Tibial artery (tissue), 4 donors: ENCODE measurements at regions not wholly inside any gene's neighbourhood (a gene's known extent, or its start where the extent isn't known, plus 50 kb on each side); places are given as distances from the start of the nearest gene placed in this dataset.

ENCODE experiments used
- DNase-seq, 2 donors: peaks; one replicate each; pipeline ENCODE4 v3.0.0-alpha.2; 2019
- H3K27ac ChIP-seq, 2 donors: fragments of 200-600 bp; sonication (generic) in 1 of 2; 1 replicate in 1 of 2; 2 replicates in 1 of 2; pipeline ENCODE4 v1.5.1; 2018 to 2019; ENCODE audit warnings: mild to moderate bottlenecking in 1 of 2
- H3K27me3 ChIP-seq, 2 donors: fragments of 200-600 bp; sonication (generic) in 1 of 2; one replicate each; pipeline versions ENCODE4 v1.5.1 to v1.6.0; 2016 to 2019
- H3K36me3 ChIP-seq, 3 donors: fragments of 200-600 bp; sonication (generic) in 2 of 3; one replicate each; pipeline ENCODE4 v1.5.1; 2016 to 2019; ENCODE audit warnings: mild to moderate bottlenecking in 2 of 3
- H3K4me1 ChIP-seq, 4 donors: fragments of 200-600 bp; sonication (generic) in 2 of 4; 1 replicate in 3 of 4; 2 replicates in 1 of 4; pipeline ENCODE4 v1.5.1; 2016 to 2019
- H3K4me3 ChIP-seq, 2 donors: fragments of 200-600 bp; sonication (generic) in 1 of 2; 1 replicate in 1 of 2; 2 replicates in 1 of 2; pipeline ENCODE4 v1.5.1; 2018 to 2019; ENCODE audit warnings: mild to moderate bottlenecking in 2 of 2
- H3K9me3 ChIP-seq, 3 donors: fragments of 200-600 bp; sonication (generic) in 1 of 3; one replicate each; pipeline ENCODE4 v1.5.1; 2016 to 2019
- CTCF ChIP-seq, 2 experiments: fragments of 200-600 bp in 1 of 2; fragments of 450-650 bp in 1 of 2; IDR thresholded peaks; one replicate each; pipeline ENCODE4 v1.5.1; 2017 to 2019; ENCODE audit warnings: antibody characterized with exemption in 2 of 2, mild to moderate bottlenecking in 1 of 2, moderate library complexity in 1 of 2
- intact Hi-C: fragments of 100-400 bp; cut with DNase I; formaldehyde crosslinking; loops from one replicate; pipeline ENCODE4 v1.15.0; 2023; ENCODE audit warnings: low total_unique reads

- Histone ChIP-seq H3K9me3 (no peaks in the 10 kb centered on the region), H3K4me3 (no peak overlapping the region), H3K27ac (no peak overlapping the region), H3K4me1 (no peaks in the 10 kb centered on the region), H3K36me3 (no peaks in the 10 kb centered on the region), H3K27me3 (no peaks in the 10 kb centered on the region)
- no peak for TF ChIP-seq CTCF (IDR thresholded peaks at IDR 0.05)
- DNase-seq: no peak
- intact Hi-C loops: no loop called here
These were observed 343.4 kb upstream of the IRX1 start for GRCh38 chr5:3252235-3252634.

GRCh38 chr5:3251784-3252183, 343.8 kb upstream of the IRX1 start:
- DNase-seq: no peak
- Histone ChIP-seq H3K36me3 (no peaks in the 10 kb centered on the region), H3K4me1 (no peaks in the 10 kb centered on the region), H3K4me3 (no peak overlapping the region), H3K27ac (no peak overlapping the region), H3K9me3 (no peaks in the 10 kb centered on the region), H3K27me3 (no peaks in the 10 kb centered on the region)
- intact Hi-C loops: no loop called here
- no peak for TF ChIP-seq CTCF (IDR thresholded peaks at IDR 0.05)

GRCh38 chr5:3249401-3249800, 346.2 kb upstream of the IRX1 start:
- H3K27me3 ChIP-seq: no peaks in the 10 kb centered on the region
- H3K36me3 ChIP-seq: no peaks in the 10 kb centered on the region
- no peaks in the 10 kb centered on the region for H3K4me1 ChIP-seq
- intact Hi-C loops: no loop called here
- TF ChIP-seq CTCF (IDR thresholded peaks at IDR 0.05): no peak
- no peak overlapping the region for H3K4me3 ChIP-seq
- no peaks in the 10 kb centered on the region for H3K9me3 ChIP-seq
- H3K27ac ChIP-seq: no peak overlapping the region
- no peak for DNase-seq

- intact Hi-C loops: no loop called here
- Histone ChIP-seq H3K4me3 (no peak overlapping the region), H3K4me1 (no peaks in the 10 kb centered on the region), H3K36me3 (no peaks in the 10 kb centered on the region), H3K27ac (no peak overlapping the region), H3K27me3 (no peaks in the 10 kb centered on the region), H3K9me3 (peaks cover 0 to 10% (median 0%) of the 10 kb centered on the region in 3 donors)
- DNase-seq: no peak
- TF ChIP-seq CTCF (IDR thresholded peaks at IDR 0.05): no peak
These were observed 358.3 kb upstream of the IRX1 start for GRCh38 chr5:3237276-3237868.

- no peak overlapping the region for H3K4me3 ChIP-seq
- intact Hi-C loops: no loop called here
These were observed 361.1 kb upstream of the IRX1 start for GRCh38 chr5:3234566-3234965.

More at GRCh38 chr5:3234566-3234965, 361.1 kb upstream of the IRX1 start:
- Histone ChIP-seq H3K27me3 (no peaks in the 10 kb centered on the region), H3K4me1 (no peaks in the 10 kb centered on the region), H3K36me3 (no peaks in the 10 kb centered on the region), H3K27ac (no peak overlapping the region), H3K9me3 (peaks cover 0 to 10% (median 0%) of the 10 kb centered on the region in 3 donors)
- DNase-seq: no peak
- TF ChIP-seq CTCF (IDR thresholded peaks at IDR 0.05): no peak
